ENCODE measurements at regions not wholly inside any gene's neighbourhood (a gene's known extent, or its start where the extent isn't known, plus 50 kb on each side); places are given as distances from the start of the nearest gene placed in this dataset.
"Not testable (repeated sequence)": the region's sequence is repeated elsewhere in the genome, so short reads cannot be mapped to it uniquely, and the experiment has no call there.

- DNase-seq (ENCODE audit: low spot score), result not testable (repeated sequence)
Measured at GRCh38 chr9:63912451-63912850, 1372.6 kb downstream of the FOXD4L5 start.

GRCh38 chr9:63909076-63909475 is 1375.9 kb downstream of the FOXD4L5 start:
- DNase-seq (ENCODE audit: low spot score), result not testable (repeated sequence)

GRCh38 chr9:63899637-63900190 is 1385.3 kb downstream of the FOXD4L5 start:
- not testable (repeated sequence) for DNase-seq (ENCODE audit: low spot score)

- not testable (repeated sequence) for DNase-seq (ENCODE audit: low spot score)
Measured at GRCh38 chr9:63881386-63881785, 1403.6 kb downstream of the FOXD4L5 start.

GRCh38 chr9:63876380-63876779 is 1408.6 kb downstream of the FOXD4L5 start:
- not testable (repeated sequence) for DNase-seq (ENCODE audit: low spot score)

GRCh38 chr9:63859475-63860215 is 1425.4 kb downstream of the FOXD4L5 start:
- no peak for DNase-seq (ENCODE audit: low spot score)

- not testable (repeated sequence) for DNase-seq (ENCODE audit: low spot score)
Measured at GRCh38 chr9:63859090-63859474, 1425.9 kb downstream of the FOXD4L5 start.

- not testable (repeated sequence) for DNase-seq (ENCODE audit: low spot score)
Measured at GRCh38 chr9:63853140-63853751, 1431.8 kb downstream of the FOXD4L5 start.

GRCh38 chr9:63824804-63825203 is 1460.2 kb downstream of the FOXD4L5 start:
- not testable (repeated sequence) for DNase-seq (ENCODE audit: low spot score)

GRCh38 chr9:63823375-63824201 is 1461.4 kb downstream of the FOXD4L5 start:
- peak; percentile 3 for DNase-seq (ENCODE audit: low spot score)

GRCh38 chr9:63822615-63823374 is 1462.2 kb downstream of the FOXD4L5 start:
- DNase-seq (ENCODE audit: low spot score), result not testable (repeated sequence)

GRCh38 chr9:63821293-63821692 is 1463.7 kb downstream of the FOXD4L5 start:
- not testable (repeated sequence) for DNase-seq (ENCODE audit: low spot score)

GRCh38 chr9:63820882-63821281 is 1464.1 kb downstream of the FOXD4L5 start:
- not testable (repeated sequence) for DNase-seq (ENCODE audit: low spot score)

GRCh38 chr9:63820383-63820782 is 1464.6 kb downstream of the FOXD4L5 start:
- not testable (repeated sequence) for DNase-seq (ENCODE audit: low spot score)

GRCh38 chr9:63817622-63818518 is 1467.1 kb downstream of the FOXD4L5 start:
- no peak for DNase-seq (ENCODE audit: low spot score)

GRCh38 chr9:63816751-63817621 is 1468.0 kb downstream of the FOXD4L5 start:
- peak; percentile 38 for DNase-seq (ENCODE audit: low spot score)

GRCh38 chr9:63814970-63815669 is 1469.9 kb downstream of the FOXD4L5 start:
- DNase-seq (ENCODE audit: low spot score), result not testable (repeated sequence)

- DNase-seq (ENCODE audit: low spot score), result not testable (repeated sequence)
Measured at GRCh38 chr9:63813391-63814021, 1471.5 kb downstream of the FOXD4L5 start.
